Heart right ventricle (tissue), 16 donors: ENCODE measurements at regions not wholly inside any gene's neighbourhood (a gene's known extent, or its start where the extent isn't known, plus 50 kb on each side); places are given as distances from the start of the nearest gene placed in this dataset.

Source experiments
- ATAC-seq, 8 donors: fragments of 200-7000 bp; cut with Tn5 transposase; one replicate each; pipeline ENCODE4 v1.9.1; 2020; ENCODE audit warnings: mild to moderate bottlenecking in 8 of 8, moderate library complexity in 8 of 8, moderate number of reproducible peaks in 1 of 8
- DNase-seq, 2 donors: peaks; one replicate each; pipeline ENCODE4 v3.0.0-alpha.2; 2020
- H3K27ac ChIP-seq, 10 donors: fragments of 200-600 bp; sonication (generic) in 2 of 10; one replicate each; pipeline versions ENCODE4 v1.5.0 to v1.8.0; 2020 to 2022; ENCODE audit warnings: mild to moderate bottlenecking in 3 of 10
- H3K27me3 ChIP-seq, 7 donors: fragments of 200-600 bp; one replicate each; pipeline ENCODE4 v1.8.0; 2021 to 2022; ENCODE audit warnings: mild to moderate bottlenecking in 2 of 7
- H3K36me3 ChIP-seq, 9 donors: fragments of 200-600 bp; sonication (generic) in 1 of 9; one replicate each; pipeline versions ENCODE4 v1.5.0 to v1.8.0; 2020 to 2022; ENCODE audit warnings: mild to moderate bottlenecking in 2 of 9
- H3K4me1 ChIP-seq, 9 donors: fragments of 200-600 bp; sonication (generic) in 1 of 9; one replicate each; pipeline versions ENCODE4 v1.5.0 to v1.8.0; 2020 to 2022; ENCODE audit warnings: mild to moderate bottlenecking in 4 of 9
- H3K4me3 ChIP-seq, 10 donors: fragments of 200-600 bp; sonication (generic) in 2 of 10; one replicate each; pipeline versions ENCODE4 v1.5.0 to v1.8.0; 2020 to 2022; ENCODE audit warnings: mild to moderate bottlenecking in 7 of 10, moderate library complexity in 2 of 10
- H3K9me3 ChIP-seq, 11 donors: fragments of 200-600 bp in 10 of 11; sonication (generic) in 2 of 11; one replicate each; pipeline versions ENCODE4 v1.5.0 to v1.8.0; 2013 to 2022; ENCODE audit warnings: mild to moderate bottlenecking in 2 of 11, control low read depth in 1 of 11, moderate library complexity in 1 of 11
- CTCF ChIP-seq, 9 donors: fragments of 200-600 bp; sonication (generic) in 2 of 9; IDR thresholded peaks; one replicate each; pipeline versions ENCODE4 v1.5.0 to v1.8.0; 2021 to 2022; ENCODE audit warnings: antibody characterized with exemption in 9 of 9, mild to moderate bottlenecking in 5 of 9, moderate library complexity in 1 of 9
- WGBS, 2 donors: extraction: QIAGEN DNeasy Blood & Tissue Kit; methylation state at CpG; one replicate each; pipeline ENCODE4 v1.1.7; 2013; ENCODE audit warnings: inconsistent platforms in 1 of 2; 5-methylcytosine and 5-hydroxymethylcytosine counted together
- intact Hi-C, 10 donors: fragments of 100-400 bp; cut with DNase I; formaldehyde crosslinking; loops; one replicate each; pipeline versions ENCODE4 v1.11.1 to v1.14.2; 2022
- donor health status: Arrhythmogenic right ventricular cardiomyopathy.
- donor health status: ischemic (EF 13 %, LVEDD 7.1; RV severe dilation, severe dysfunction).
- donor health status: healthy with polysubstance abuse.
- donor health status: DM: no; HTN: yes; CAD: no.
- donor health status: DM: no; HTN: no; CAD: no.
- donor health status: ischemic (EF 25% LVEDD 6.9; RV normal size, moderate dysfunction).
- donor health status: ischemic (EF 25% LVEDD 5.7; RV mildly dilated, moderate dysfunction).
- donor health status: healthy.
- donor health status: DM: yes; HTN: yes; CAD: no.
- donor health status: Ischemic cardiomyopathy.
- donor health status: ischemic (EF 35%, LVEDD 5.7; RV mildly dilated, moderate dysfunction).
- donor health status: nonischemic (EF 11% LVEDD 7.7; RV severe dilation, severe dysfunction).
- donor health status: DM: yes; HTN: yes; CAD: no.
- donor health status: PGD.
- donor health status: ischemic (EF 29% LVEDD 5.4; RV normal size, mild dysfunction).
- donor health status: nonischemic (EF 23%, LVEDD 6.1; RV moderate dilation, normal function).

GRCh38 chr11:87866951-87867350, 308.3 kb downstream of the RAB38 start:
- Histone ChIP-seq H3K4me1 (no peaks in the 10 kb centered on the region), H3K27ac (no peak overlapping the region), H3K36me3 (no peaks in the 10 kb centered on the region), H3K4me3 (no peak overlapping the region), H3K27me3 (no peaks in the 10 kb centered on the region), H3K9me3 (no peaks in the 10 kb centered on the region)
- no peak for TF ChIP-seq CTCF (IDR thresholded peaks at IDR 0.05)
- ATAC-seq (no peak), DNase-seq (no peak)
- WGBS, 2 donors: 77 to 80% methylated on average over 1 of the region's 1 CpG
- intact Hi-C loops: no loop called here

- Histone ChIP-seq H3K4me3 (no peak overlapping the region), H3K27me3 (no peaks in the 10 kb centered on the region), H3K9me3 (no peaks in the 10 kb centered on the region), H3K27ac (no peak overlapping the region), H3K4me1 (no peaks in the 10 kb centered on the region), H3K36me3 (no peaks in the 10 kb centered on the region)
- no peak for ATAC-seq
- no peak for TF ChIP-seq CTCF (IDR thresholded peaks at IDR 0.05)
- 68 to 71% methylated on average over 4 of the region's 4 CpGs for WGBS, 2 donors
- DNase-seq: no peak
- intact Hi-C loops: no loop called here
These were observed 314.2 kb downstream of the RAB38 start for GRCh38 chr11:87861030-87861429.

GRCh38 chr11:87859636-87860035, 315.6 kb downstream of the RAB38 start:
- Histone ChIP-seq H3K27me3 (no peaks in the 10 kb centered on the region), H3K9me3 (no peaks in the 10 kb centered on the region), H3K4me3 (no peak overlapping the region), H3K27ac (no peak overlapping the region), H3K36me3 (no peaks in the 10 kb centered on the region), H3K4me1 (no peaks in the 10 kb centered on the region)
- intact Hi-C loops: no loop called here
- TF ChIP-seq CTCF (IDR thresholded peaks at IDR 0.05): no peak
- 42 to 43% methylated on average over 1 of the region's 1 CpG for WGBS, 2 donors
- ATAC-seq (no peak), DNase-seq (no peak)

- H3K4me3 ChIP-seq: no peak overlapping the region
- no peaks in the 10 kb centered on the region for H3K27me3 ChIP-seq
- no peak for DNase-seq
- TF ChIP-seq CTCF (IDR thresholded peaks at IDR 0.05): no peak
- no peaks in the 10 kb centered on the region for H3K4me1 ChIP-seq
- H3K27ac ChIP-seq: no peak overlapping the region
- H3K9me3 ChIP-seq: no peaks in the 10 kb centered on the region
- WGBS, 2 donors: 87 to 88% methylated on average over 1 of the region's 1 CpG
- H3K36me3 ChIP-seq: no peaks in the 10 kb centered on the region
- intact Hi-C loops: no loop called here
- no peak for ATAC-seq
These were observed 323.4 kb downstream of the RAB38 start for GRCh38 chr11:87851827-87852226.

GRCh38 chr11:87851234-87851633, 324.0 kb downstream of the RAB38 start:
- no peak overlapping the region for H3K4me3 ChIP-seq
- no peaks in the 10 kb centered on the region for H3K9me3 ChIP-seq
- no peaks in the 10 kb centered on the region for H3K4me1 ChIP-seq
- H3K27ac ChIP-seq: no peak overlapping the region
- H3K27me3 ChIP-seq: no peaks in the 10 kb centered on the region
- DNase-seq (no peak), ATAC-seq (no peak)
- intact Hi-C loops: no loop called here
- WGBS, 2 donors: 49 to 56% methylated on average over 2 of the region's 2 CpGs
- H3K36me3 ChIP-seq: no peaks in the 10 kb centered on the region
- no peak for TF ChIP-seq CTCF (IDR thresholded peaks at IDR 0.05)
